Gastroesophageal sphincter (tissue), 4 donors: ENCODE measurements at regions not wholly inside any gene's neighbourhood (a gene's known extent, or its start where the extent isn't known, plus 50 kb on each side); places are given as distances from the start of the nearest gene placed in this dataset.
"Not testable (repeated sequence)": the region's sequence is repeated elsewhere in the genome, so short reads cannot be mapped to it uniquely, and the experiment has no call there.

Source experiments
- ATAC-seq: fragments of 150-250 bp; one replicate; pipeline ENCODE4 v1.9.1; 2016; ENCODE audit warnings: mild to moderate bottlenecking, moderate library complexity
- H3K27ac ChIP-seq, 4 donors: fragments of 200-600 bp; sonication (generic) in 3 of 4; 1 replicate in 3 of 4; 2 replicates in 1 of 4; pipeline ENCODE4 v1.5.1; 2016 to 2019
- H3K27me3 ChIP-seq: fragments of 200-600 bp; sonication (generic); one replicate; pipeline ENCODE4 v1.5.1; 2019
- H3K36me3 ChIP-seq, 2 donors: fragments of 200-600 bp; sonication (generic); one replicate each; pipeline ENCODE4 v1.5.1; 2019; ENCODE audit warnings: control low read depth in 1 of 2
- H3K4me1 ChIP-seq, 3 donors: fragments of 200-600 bp; sonication (generic); 1 replicate in 2 of 3; 2 replicates in 1 of 3; pipeline ENCODE4 v1.5.1; 2016 to 2019; ENCODE audit warnings: control low read depth in 2 of 3
- H3K4me3 ChIP-seq, 2 donors: fragments of 200-600 bp; sonication (generic); one replicate each; pipeline ENCODE4 v1.5.1; 2019; ENCODE audit warnings: mild to moderate bottlenecking in 1 of 2, moderate library complexity in 1 of 2
- H3K9me3 ChIP-seq, 3 donors: fragments of 200-600 bp; sonication (generic); one replicate each; pipeline ENCODE4 v1.5.1; 2017 to 2019; ENCODE audit warnings: control low read depth in 2 of 3
- CTCF ChIP-seq, 4 experiments: fragments of 200-600 bp in 2 of 4; fragments of 450-650 bp in 2 of 4; sonication (generic) in 1 of 4; IDR thresholded peaks; one replicate each; pipeline ENCODE4 v1.5.1; 2017 to 2019; ENCODE audit warnings: antibody characterized with exemption in 4 of 4, mild to moderate bottlenecking in 2 of 4, moderate library complexity in 2 of 4
- EP300 ChIP-seq: sonication (generic); formaldehyde crosslinking; IDR thresholded peaks from one replicate; pipeline ENCODE4 v1.6.1; 2017; ENCODE audit warnings: antibody characterized with exemption, mild to moderate bottlenecking
- POLR2A ChIP-seq, 2 donors: fragments of 450-650 bp; IDR thresholded peaks; one replicate each; pipeline ENCODE4 v1.6.1; 2017; ENCODE audit warnings: antibody characterized with exemption in 2 of 2, mild to moderate bottlenecking in 2 of 2, moderate library complexity in 1 of 2
- POLR2AphosphoS5 ChIP-seq: sonication (generic); formaldehyde crosslinking; IDR thresholded peaks from one replicate; pipeline ENCODE4 v1.6.1; 2017; ENCODE audit warnings: antibody characterized with exemption
- WGBS, 2 donors: methylation state at CpG; one replicate each; pipeline ENCODE4 v1.1.5; 2018; ENCODE audit warnings: low coverage in 1 of 2; 5-methylcytosine and 5-hydroxymethylcytosine counted together

DNA sequence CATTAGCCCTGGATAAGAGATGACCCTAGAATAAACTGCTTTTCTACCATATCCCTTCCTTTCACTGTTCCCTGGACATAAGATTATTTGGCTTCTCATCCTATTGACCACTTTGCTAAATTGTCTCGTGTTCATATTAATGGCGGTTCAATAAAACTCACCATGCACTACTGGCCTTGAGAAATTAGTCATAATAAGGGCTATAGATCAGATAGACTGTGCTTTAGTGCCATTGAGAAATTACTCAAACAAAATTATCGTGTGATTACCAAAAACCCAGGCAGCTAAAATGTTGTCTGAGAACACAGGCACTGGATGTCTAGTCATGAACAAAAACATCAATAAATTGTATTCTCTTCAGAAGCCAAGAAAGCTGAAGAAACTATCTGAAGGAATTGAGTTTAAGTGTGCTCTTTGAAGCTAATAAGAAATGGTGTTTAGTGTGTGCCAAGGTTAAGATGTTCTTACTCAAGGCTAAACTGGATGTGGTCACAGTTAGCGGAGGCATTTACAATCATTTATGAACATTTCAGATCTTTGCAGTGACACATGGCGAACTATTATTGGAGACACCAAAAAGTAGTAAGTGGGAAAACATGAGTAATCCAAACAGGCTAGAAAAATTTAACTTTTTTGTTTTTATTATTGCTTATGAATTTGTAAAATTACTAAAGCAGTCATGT is 460.4 kb upstream of the RORB start:
- Histone ChIP-seq H3K4me3 (no peak overlapping the region), H3K27ac (no peak overlapping the region), H3K27me3 (no peaks in the 10 kb centered on the region), H3K36me3 (no peaks in the 10 kb centered on the region), H3K4me1 (no peaks in the 10 kb centered on the region), H3K9me3 (no peaks in the 10 kb centered on the region)
- WGBS, 2 donors, result 71 to 92% methylated on average over 4 to 5 of the region's 5 CpGs
- no peak for TF ChIP-seq EP300
- TF ChIP-seq CTCF (IDR thresholded peaks at IDR 0.05), result no peak
- TF ChIP-seq POLR2AphosphoS5, result no peak
- TF ChIP-seq POLR2A (IDR thresholded peaks at IDR 0.05), result no peak
- no peak for ATAC-seq

GRCh38 chr9:74037274-74037673 is 459.9 kb upstream of the RORB start:
- no peak overlapping the region for H3K27ac ChIP-seq
- no peaks in the 10 kb centered on the region for H3K27me3 ChIP-seq
- H3K4me3 ChIP-seq, result no peak overlapping the region
- no peak for ATAC-seq
- no peaks in the 10 kb centered on the region for H3K36me3 ChIP-seq
- 71 to 91% methylated on average over 1 of the region's 1 CpG for WGBS, 2 donors
- H3K4me1 ChIP-seq, result no peaks in the 10 kb centered on the region
- H3K9me3 ChIP-seq, result no peaks in the 10 kb centered on the region
- TF ChIP-seq POLR2AphosphoS5, result no peak
- TF ChIP-seq CTCF (IDR thresholded peaks at IDR 0.05), result no peak
- no peak for TF ChIP-seq POLR2A (IDR thresholded peaks at IDR 0.05)
- no peak for TF ChIP-seq EP300

- no peak overlapping the region for H3K27ac ChIP-seq
- no peaks in the 10 kb centered on the region for H3K27me3 ChIP-seq
- no peak for TF ChIP-seq POLR2A (IDR thresholded peaks at IDR 0.05)
- no peak for TF ChIP-seq CTCF (IDR thresholded peaks at IDR 0.05)
- TF ChIP-seq EP300, result no peak
- TF ChIP-seq POLR2AphosphoS5, result no peak
- no peak overlapping the region for H3K4me3 ChIP-seq
- no peaks in the 10 kb centered on the region for H3K36me3 ChIP-seq
- H3K9me3 ChIP-seq, result peaks cover 0 to 3% (median 0%) of the 10 kb centered on the region in 3 donors
- ATAC-seq, result no peak
- no peaks in the 10 kb centered on the region for H3K4me1 ChIP-seq
Measured at GRCh38 chr9:74041588-74041987, 455.5 kb upstream of the RORB start.

DNA sequence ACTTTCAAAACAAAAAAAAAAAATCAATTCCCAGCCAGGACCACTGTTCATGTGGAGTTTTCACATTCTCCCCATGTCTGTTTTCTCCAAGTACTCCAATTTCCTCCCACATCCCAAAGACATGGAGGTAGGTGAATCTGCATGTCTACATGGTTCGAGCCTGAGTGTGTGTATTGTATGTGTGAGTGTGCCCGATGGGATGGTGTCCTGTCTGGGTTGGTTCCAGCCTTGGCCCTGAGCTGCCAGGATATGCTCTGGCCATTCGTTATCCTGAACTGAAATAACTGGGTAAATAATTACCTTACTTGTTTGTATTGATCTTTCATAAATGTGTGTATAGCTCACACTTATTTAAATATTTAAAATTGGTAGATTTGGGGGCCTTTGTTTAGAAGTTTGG is 452.3 kb upstream of the RORB start:
- Histone ChIP-seq H3K27me3 (no peaks in the 10 kb centered on the region), H3K36me3 (no peaks in the 10 kb centered on the region), H3K27ac (no peak overlapping the region), H3K9me3 (peaks cover 0 to 3% (median 0%) of the 10 kb centered on the region in 3 donors), H3K4me1 (no peaks in the 10 kb centered on the region), H3K4me3 (no peak overlapping the region)
- 83 to 100% methylated on average over 1 to 3 of the region's 3 CpGs for WGBS, 2 donors
- TF ChIP-seq CTCF (IDR thresholded peaks at IDR 0.05) (no peak), POLR2A (IDR thresholded peaks at IDR 0.05) (no peak), POLR2AphosphoS5 (no peak), EP300 (no peak)
- no peak for ATAC-seq

- no peak for ATAC-seq
- Histone ChIP-seq H3K27ac (no peak overlapping the region), H3K9me3 (peaks cover 0 to 14% (median 0%) of the 10 kb centered on the region in 3 donors), H3K36me3 (no peaks in the 10 kb centered on the region), H3K27me3 (no peaks in the 10 kb centered on the region), H3K4me3 (no peak overlapping the region), H3K4me1 (no peaks in the 10 kb centered on the region)
- WGBS, 2 donors, result 60 to 70% methylated on average over 1 to 2 of the region's 2 CpGs
- TF ChIP-seq POLR2AphosphoS5 (no peak), POLR2A (IDR thresholded peaks at IDR 0.05) (no peak), EP300 (no peak), CTCF (IDR thresholded peaks at IDR 0.05) (no peak)
Measured at GRCh38 chr9:74056023-74056422, 441.1 kb upstream of the RORB start.

- H3K36me3 ChIP-seq, ATAC-seq, H3K27me3 ChIP-seq, H3K4me1 ChIP-seq, H3K4me3 ChIP-seq, H3K27ac ChIP-seq: not testable (repeated sequence)
- peaks cover 0 to 14% (median 0%) of the 10 kb centered on the region in 3 donors for H3K9me3 ChIP-seq
Measured at GRCh38 chr9:74057051-74057450, 440.1 kb upstream of the RORB start.
